HPDE6-E6E7 (cell line): ENCODE measurements at regions not wholly inside any gene's neighbourhood (a gene's known extent, or its start where the extent isn't known, plus 50 kb on each side); places are given as distances from the start of the nearest gene placed in this dataset.
"Not testable (repeated sequence)": the region's sequence is repeated elsewhere in the genome, so short reads cannot be mapped to it uniquely, and the experiment has no call there.

ENCODE experiments used
- DNase-seq: peaks from one replicate; pipeline ENCODE4 v3.0.0; 2011; ENCODE audit warnings: missing footprints; ENCODE audit errors: extremely low spot score

DNA sequence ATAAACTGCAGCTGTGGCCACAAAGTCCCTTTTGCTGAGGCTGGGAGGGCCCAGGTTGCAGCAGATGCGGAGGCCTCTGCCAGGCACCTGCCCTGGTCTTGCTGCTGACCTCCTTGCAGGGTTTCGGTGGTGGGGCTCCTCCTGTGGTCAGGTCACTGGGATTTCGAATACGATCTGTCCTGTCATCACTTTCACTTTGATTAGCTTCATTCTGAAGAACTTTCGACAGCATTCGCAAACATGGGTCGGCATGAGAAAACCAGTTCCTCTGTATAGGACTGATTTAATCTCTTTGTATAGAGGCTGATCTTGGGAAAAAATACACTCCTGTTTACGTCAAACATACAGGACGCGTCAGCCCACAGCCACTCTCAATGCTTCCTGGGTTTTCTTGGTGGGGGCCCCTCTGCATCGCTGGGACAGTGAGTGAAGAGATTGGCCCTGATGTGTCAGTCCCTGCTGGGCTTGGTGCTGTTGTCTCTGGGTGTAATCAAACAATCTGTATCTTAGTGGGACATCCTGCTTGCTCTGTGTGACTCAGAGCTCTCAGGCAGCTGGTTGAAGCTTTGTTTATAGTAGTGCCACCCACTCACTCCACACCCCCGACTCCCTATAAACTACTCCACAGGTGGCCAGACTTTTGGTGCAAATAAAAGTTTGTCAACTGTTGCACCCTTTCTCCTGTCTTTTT is 209.4 kb upstream of the CXCR4 start:
- DNase-seq: no peak

GRCh38 chr2:136325844-136326331 is 207.9 kb upstream of the CXCR4 start:
- DNase-seq: no peak

DNA sequence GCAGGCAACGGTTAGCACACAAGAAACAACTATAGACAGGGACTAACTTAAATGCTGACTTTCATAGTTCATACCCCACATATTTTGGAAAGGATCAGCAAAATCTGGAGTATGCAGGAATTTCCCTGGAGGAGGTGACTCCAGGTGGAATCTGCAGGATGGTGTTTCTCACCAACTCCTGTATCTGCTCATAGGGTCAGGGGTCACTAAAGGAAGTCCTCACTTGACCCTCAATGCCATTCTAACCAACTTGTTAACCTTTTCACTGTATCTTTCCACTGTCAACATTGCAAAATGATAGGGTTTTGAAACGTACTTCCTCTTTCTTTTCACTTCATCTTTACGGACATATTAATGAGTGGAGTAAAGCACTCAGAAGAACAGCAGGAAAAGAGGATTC is 207.0 kb upstream of the CXCR4 start:
- no peak for DNase-seq

DNA sequence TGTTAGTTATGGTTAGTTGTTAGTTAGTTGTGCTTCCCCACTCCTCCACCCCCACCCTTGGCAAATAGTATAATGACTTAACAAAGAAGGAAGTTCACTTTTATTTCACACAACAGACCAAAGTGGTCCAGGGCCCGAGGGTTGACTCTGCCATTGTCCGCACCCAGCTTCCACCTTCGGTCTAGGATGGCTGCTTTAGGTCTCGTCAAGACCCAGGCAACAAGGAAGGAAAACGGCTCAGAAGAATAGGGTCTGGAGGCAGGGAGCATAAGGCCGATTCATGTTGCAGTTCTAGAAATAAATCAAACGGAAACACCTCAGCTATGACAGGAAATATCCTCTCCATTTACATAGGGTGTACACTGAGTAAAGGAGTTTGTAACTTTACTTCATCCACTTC is 206.0 kb upstream of the CXCR4 start:
- no peak for DNase-seq

DNA sequence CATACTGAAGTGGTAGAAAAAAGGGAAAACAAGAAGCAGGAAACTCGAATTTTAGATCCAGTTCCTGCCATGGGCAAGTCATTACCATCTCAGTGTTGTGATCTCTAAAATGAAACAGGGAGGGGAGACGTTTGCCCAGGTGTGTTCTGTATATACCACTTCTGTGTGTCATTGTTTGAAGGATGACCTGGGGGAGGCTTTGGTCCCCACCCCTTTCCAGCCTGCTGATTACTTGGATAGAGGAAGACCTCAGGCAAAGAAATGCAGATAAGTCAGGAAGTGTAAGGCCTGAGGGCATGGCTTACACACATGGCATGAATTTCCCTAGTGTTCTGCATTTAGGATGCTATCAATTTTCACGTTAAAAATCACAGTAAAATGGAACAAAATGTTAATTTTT is 205.2 kb upstream of the CXCR4 start:
- DNase-seq: no peak

- no peak for DNase-seq
These were observed 204.5 kb upstream of the CXCR4 start for GRCh38 chr2:136322428-136322827.

DNA sequence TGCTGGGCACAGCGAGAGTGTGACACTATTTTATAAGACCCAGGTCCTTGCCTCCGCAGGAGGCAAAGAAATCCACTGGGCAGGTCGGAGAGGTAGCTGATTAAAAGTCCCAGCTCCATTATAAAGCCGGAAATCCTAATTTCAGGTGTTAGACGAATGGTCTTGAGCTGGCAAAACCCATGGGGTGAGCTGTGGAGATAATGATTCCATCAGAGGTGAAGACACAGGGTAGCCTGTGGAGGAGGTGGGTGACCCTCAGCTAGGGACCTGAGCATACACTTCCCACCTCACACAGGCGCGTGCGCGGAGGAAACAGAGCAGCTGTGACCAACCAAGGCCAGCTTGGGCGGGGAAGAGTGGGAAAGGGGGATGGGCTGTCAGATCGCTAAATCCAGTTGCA is 201.7 kb upstream of the CXCR4 start:
- DNase-seq: no peak

DNA sequence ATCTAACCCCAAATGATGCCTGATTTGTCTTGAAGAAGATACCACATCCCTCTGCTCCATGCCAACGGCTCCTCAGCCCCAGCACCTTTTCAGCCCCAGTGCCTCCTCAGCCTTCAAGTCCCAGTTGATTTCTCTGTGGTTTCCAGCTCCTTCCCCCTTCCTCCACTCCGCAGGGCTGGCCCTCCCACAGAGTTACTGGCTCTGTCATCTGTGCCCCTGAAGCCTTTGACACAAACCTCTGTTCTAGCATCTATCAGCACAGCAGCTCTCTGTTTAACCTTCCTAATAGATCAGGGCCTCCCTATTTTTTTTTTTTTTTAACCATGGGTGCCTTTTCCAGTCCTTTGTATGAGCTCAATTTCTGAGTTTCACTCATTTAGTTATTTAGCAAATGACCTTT is 201.3 kb upstream of the CXCR4 start:
- no peak for DNase-seq

DNA sequence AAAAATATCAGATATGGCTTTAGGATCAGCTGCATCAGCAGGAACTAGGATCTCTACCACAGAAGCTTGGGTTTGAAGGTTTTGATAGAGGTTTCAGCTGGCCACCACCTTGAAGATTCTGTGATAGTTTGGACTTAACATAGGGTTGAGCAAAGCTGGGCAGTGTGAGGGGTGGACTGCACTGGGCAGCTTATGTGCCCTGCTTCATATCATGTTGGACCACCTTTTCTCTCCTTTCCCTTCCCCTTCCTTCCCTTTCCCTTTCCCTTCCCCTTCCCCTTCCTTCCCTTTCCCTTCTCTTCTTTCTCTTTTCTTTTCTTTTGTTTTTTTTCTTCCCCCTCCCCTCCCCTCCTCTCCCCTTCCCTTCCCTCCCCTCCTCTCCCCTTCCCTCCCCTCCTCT is 196.3 kb upstream of the CXCR4 start:
- no peak for DNase-seq

- DNase-seq: not testable (repeated sequence)
These were observed 194.6 kb upstream of the CXCR4 start for GRCh38 chr2:136312568-136312967.

GRCh38 chr2:136310797-136311603 is 193.1 kb upstream of the CXCR4 start:
- DNase-seq: no peak

- no peak for DNase-seq
These were observed 192.1 kb upstream of the CXCR4 start for GRCh38 chr2:136310005-136310495.

DNA sequence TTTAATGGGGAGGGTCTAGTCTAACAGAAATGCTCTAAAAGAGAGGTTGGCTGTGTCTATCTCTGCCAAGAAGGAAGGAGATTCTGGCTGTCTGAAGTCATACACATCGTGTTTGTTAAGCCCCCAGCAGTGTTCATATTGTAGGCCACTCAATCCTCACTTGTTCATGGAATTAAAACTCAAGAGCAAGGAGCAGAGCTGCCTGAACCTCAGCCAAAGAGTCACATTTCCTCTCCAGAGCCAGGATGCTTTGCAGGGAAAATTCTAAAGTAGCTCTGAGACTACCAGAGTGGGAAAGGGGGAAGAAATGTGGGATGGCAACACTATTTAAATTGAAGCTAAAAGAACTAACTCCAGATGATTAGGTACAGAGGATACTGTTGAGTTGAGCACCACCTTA is 190.7 kb upstream of the CXCR4 start:
- DNase-seq: no peak

DNA sequence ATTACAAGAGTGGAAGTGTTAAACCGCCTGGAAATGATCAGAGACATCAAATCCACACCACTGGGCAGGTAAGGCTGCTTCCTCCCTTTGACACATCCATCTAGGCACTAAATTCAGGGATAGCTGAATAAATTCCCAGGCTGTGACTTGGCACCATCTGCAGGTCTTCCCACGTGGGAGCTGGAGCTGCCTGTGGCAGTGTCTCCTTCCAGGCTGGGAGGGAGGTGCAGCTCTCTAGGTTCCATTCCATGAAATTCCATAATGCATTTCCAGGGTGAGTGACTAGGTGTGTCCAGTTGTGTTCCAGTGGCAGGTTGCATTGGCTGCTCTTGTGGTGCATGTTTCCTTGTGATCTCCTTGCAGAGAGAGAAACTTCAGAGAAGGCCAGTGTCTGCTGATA is 188.9 kb upstream of the CXCR4 start:
- DNase-seq: no peak

GRCh38 chr2:136305517-136306192 is 187.7 kb upstream of the CXCR4 start:
- no peak for DNase-seq

GRCh38 chr2:136301006-136301405 is 183.1 kb upstream of the CXCR4 start:
- no peak for DNase-seq

- DNase-seq: no peak
These were observed 180.7 kb upstream of the CXCR4 start for GRCh38 chr2:136298631-136299030.

DNA sequence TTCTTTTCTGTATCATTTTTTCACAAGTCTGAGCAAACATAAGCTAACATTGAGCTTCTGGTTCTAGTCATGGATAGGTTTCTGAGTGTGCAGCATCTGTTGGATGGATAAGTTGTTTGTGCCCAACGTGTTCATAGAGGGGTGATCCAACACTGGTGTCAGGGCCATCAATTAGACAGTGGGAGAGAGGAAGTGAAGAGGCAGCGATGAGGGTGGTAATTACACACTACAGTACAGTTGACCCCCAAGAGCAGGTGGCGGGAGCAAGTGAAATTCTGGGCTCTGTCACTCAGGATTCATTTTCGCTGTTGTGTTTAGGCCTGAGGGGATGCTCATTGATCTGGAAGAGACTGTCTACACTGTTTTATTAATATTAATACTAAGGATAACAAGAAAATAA is 180.0 kb upstream of the CXCR4 start:
- no peak for DNase-seq

GRCh38 chr2:136297312-136297711 is 179.4 kb upstream of the CXCR4 start:
- no peak for DNase-seq

- DNase-seq: no peak
These were observed 177.2 kb upstream of the CXCR4 start for GRCh38 chr2:136295168-136295567.

- DNase-seq: no peak
These were observed 173.9 kb upstream of the CXCR4 start for GRCh38 chr2:136291871-136292270.

DNA sequence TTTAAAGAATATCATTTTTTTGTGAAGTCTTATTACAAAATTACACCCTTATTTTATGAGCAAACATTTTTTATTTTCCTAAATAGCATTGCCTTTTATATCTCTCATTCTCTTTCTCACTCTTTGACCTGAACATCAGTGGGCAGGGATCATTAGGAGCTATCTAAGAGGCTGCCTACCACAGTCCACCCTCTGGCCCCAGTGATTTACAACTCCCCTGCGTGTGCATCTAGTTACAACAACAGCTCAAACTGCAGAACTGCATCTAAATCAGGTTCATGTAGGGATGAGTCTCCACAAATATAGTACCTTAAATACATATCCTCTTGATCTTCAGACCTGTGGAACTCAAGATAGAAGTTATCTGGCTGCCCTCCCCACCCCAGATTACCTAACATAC is 172.4 kb upstream of the CXCR4 start:
- no peak for DNase-seq

DNA sequence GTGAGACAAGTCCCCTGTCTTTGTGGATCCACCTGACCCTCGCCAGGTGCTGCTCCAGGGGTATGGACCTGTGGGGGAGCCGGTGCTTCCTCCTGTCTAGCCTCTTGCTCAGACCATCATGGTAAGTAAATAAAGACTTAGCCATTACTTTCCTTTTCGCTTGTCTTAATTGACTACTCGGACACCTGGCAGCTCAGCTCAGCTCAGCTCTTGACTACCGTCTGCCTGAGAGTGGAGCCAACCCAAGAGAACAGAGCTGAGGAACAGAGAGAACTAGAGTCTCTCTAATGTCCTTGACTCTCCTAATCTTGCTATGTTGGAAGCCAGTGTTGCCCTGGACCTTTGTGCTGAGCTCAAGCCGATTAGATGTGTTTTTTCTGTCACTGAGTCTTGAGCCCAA is 170.3 kb upstream of the CXCR4 start:
- no peak for DNase-seq
